C4-2B (cell line): ENCODE measurements at regions not wholly inside any gene's neighbourhood (a gene's known extent, or its start where the extent isn't known, plus 50 kb on each side); places are given as distances from the start of the nearest gene placed in this dataset.
A peak's percentile ranks its signal among the peaks of the same experiment; 100 is the strongest.

ENCODE experiments used
- H3K27ac ChIP-seq: fragments of 450-650 bp; 2 replicates; pipeline ENCODE4 v1.5.1; 2017
- ZFX ChIP-seq: fragments of 450-650 bp; IDR thresholded peaks from 2 replicates; pipeline ENCODE4 v1.6.1; 2017
- TF ChIP-seq, protein P1 (sequence below): fragments of 450-650 bp; conservative IDR thresholded peaks from 2 replicates; pipeline ENCODE4 v1.5.1; 2017; ENCODE audit warnings: mild to moderate bottlenecking

DNA sequence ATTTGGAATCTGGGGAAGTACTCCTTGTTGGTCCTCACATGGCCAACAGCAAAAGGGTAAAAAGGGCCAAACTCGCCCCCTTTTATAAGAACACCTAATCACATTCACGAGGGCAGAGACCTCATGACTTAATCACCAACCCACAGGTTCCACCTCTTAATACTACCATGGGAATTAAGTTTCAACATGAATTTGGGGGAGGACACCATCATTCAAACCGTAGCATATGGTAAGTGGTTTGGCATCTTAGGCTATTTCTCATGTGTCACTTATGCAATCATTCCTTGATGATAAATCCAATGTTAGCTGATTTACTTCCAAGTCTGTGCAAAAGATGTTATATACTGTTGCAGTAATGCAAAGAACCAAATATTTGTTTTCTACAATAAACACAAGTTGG is 302.9 kb upstream of the FAM241A start:
- no peak overlapping the region for H3K27ac ChIP-seq
- TF ChIP-seq, protein P1, sequence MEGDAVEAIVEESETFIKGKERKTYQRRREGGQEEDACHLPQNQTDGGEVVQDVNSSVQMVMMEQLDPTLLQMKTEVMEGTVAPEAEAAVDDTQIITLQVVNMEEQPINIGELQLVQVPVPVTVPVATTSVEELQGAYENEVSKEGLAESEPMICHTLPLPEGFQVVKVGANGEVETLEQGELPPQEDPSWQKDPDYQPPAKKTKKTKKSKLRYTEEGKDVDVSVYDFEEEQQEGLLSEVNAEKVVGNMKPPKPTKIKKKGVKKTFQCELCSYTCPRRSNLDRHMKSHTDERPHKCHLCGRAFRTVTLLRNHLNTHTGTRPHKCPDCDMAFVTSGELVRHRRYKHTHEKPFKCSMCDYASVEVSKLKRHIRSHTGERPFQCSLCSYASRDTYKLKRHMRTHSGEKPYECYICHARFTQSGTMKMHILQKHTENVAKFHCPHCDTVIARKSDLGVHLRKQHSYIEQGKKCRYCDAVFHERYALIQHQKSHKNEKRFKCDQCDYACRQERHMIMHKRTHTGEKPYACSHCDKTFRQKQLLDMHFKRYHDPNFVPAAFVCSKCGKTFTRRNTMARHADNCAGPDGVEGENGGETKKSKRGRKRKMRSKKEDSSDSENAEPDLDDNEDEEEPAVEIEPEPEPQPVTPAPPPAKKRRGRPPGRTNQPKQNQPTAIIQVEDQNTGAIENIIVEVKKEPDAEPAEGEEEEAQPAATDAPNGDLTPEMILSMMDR = no peak
- TF ChIP-seq ZFX = no peak

GRCh38 chr4:111847296-111848008 is 297.8 kb upstream of the FAM241A start:
- H3K27ac ChIP-seq = no peak overlapping the region
- TF ChIP-seq ZFX = no peak
- TF ChIP-seq, protein P1 = peak; percentile 36

- H3K27ac ChIP-seq = no peak overlapping the region
- TF ChIP-seq, protein P1 = no peak
- TF ChIP-seq ZFX = no peak
Measured at GRCh38 chr4:111849746-111850284, 295.4 kb upstream of the FAM241A start.

GRCh38 chr4:111854494-111855087 is 290.7 kb upstream of the FAM241A start:
- no peak for TF ChIP-seq ZFX
- TF ChIP-seq, protein P1 = peak; percentile 77
- no peak overlapping the region for H3K27ac ChIP-seq

- no peak overlapping the region for H3K27ac ChIP-seq
- TF ChIP-seq, protein P1 = no peak
- TF ChIP-seq ZFX = no peak
Measured at GRCh38 chr4:111855308-111855707, 289.9 kb upstream of the FAM241A start.

DNA sequence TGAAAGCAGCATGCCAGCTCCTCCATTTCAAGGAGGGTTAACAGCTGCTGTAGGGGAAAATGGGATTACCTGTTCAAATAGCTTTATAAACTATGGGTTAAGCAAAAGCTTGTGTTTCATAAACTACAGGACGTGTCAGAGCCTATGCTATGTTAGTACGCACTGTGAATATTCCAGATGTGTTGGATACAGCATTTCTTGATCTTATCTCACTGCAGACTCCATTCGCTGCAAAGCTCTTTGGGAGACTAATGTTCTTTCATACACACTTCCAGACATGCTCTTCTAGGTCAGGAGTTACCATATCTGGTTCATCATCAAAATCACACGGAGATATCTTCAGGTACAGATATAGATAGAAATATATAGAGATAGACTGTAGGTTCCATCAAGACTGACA is 281.2 kb upstream of the FAM241A start:
- no peak overlapping the region for H3K27ac ChIP-seq
- TF ChIP-seq, protein P1 = no peak
- no peak for TF ChIP-seq ZFX

GRCh38 chr4:111869339-111869738 is 275.9 kb upstream of the FAM241A start:
- no peak for TF ChIP-seq ZFX
- TF ChIP-seq, protein P1 = no peak
- H3K27ac ChIP-seq = no peak overlapping the region
